GM18498 (cell line): ENCODE measurements at regions not wholly inside any gene's neighbourhood (a gene's known extent, or its start where the extent isn't known, plus 50 kb on each side); places are given as distances from the start of the nearest gene placed in this dataset.
A peak's percentile ranks its signal among the peaks of the same experiment; 100 is the strongest.

ENCODE experiments used
- ATAC-seq: cut with Tn5 transposase; IDR thresholded peaks from one replicate; pipeline ENCODE4 v1.9.1; 2021; ENCODE audit warnings: mild to moderate bottlenecking, moderate library complexity; ENCODE audit not compliant: unreplicated experiment

DNA sequence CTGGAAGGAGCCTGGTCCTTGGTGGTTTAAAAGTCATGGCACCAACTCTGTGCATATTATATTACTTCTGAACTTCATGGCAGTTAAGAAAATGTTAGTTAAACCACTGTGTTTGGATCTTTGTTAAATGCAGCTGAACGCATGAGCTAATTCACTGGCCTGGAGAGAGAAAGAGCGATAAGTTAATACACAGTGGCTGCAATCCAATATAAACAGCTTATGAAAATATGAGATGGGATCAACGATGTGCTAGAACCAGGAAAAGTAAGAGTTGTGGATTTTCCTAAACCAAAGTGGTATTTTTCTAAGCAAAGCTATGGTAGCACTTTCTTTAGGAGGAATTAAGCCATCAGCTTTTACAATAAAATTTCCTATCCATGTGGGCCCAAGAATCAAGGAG lies 326.7 kb downstream of the MTX2 start:
- no peak for ATAC-seq

DNA sequence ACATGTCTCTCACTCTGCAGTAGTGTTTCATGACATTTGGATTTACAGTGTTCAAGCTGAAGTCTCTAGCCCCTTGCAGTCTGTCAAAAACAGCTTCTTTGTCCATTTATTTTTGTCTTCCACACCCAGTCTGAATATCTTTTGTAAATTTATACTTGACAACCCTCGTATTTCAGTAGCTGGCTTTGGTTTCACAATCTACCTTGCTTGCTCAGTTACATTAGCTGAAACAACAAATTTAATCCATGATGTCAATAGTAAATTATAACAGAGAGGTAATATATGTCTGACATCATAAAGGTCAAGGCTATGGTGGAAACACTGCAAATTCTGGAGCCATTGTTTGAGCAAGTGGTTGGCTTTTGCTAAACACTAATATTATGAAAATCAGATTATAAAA lies 328.7 kb downstream of the MTX2 start:
- ATAC-seq: no peak

DNA sequence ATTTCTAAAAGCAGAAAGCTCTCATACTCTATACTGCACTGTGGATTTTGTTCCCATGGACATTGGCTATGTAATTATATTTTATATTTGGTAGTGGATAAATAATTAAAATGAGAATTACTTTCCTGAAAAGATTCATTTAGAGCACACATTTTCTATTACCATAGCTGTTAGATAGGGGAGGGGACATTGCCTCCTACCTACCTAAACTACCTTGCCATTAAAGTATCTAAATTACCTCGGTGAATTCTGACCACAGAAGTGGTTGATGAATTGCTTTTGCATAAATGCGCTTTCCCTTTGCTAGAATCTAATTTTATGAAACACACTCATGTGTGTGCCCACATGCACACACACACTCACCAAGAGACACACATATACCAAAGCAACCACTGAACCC lies 329.1 kb downstream of the MTX2 start:
- no peak for ATAC-seq

DNA sequence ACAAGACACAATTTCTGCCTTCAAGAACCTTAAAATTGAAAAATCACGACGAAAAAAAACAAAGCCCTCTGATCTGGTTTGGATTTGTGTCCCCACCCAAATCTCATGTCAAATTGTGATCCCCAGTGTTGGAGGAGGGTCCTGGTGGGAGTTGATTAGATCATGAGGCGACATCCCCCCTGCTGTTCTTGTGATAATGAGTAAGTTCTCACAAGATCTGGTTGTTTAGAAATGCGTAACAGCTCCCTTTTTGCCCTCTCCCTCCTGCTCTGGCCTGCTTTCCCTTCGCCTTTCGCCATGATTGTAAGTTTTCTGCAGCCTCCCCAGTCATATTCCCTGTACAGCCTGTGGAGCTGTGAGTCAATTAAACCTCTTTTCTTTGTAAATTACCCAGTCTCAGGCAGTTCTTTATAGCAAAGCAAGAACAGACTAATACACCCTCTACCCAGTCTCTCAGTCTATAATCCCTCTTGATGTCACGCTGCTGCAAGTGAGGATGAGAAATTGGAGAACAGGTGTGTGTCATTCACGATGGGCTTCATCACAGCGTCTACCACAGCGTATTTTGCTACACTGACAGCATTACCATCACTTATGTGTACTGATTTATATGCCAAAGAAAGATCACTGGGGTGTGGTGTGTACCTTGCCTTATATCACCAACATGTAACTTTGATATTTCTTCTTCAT lies 330.7 kb downstream of the MTX2 start:
- no peak for ATAC-seq

DNA sequence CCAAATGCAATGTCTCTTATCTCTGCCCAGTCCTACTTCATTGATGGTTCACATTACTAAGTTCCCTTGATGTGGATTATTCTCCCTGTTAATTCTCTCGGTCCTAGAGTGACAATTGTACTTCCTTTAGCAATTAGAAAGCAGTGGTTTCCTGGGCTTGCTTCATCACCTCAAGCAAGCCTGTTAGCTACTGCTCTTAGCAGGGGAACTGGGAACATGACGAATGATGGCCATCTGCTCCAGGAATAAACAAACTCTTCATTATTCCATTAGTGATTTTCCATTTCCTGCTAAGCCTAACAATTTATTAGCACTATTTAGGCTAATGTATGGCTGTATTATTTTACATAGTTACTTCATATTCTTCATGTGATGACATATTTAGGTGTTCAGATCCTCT lies 331.8 kb downstream of the MTX2 start:
- ATAC-seq: no peak

DNA sequence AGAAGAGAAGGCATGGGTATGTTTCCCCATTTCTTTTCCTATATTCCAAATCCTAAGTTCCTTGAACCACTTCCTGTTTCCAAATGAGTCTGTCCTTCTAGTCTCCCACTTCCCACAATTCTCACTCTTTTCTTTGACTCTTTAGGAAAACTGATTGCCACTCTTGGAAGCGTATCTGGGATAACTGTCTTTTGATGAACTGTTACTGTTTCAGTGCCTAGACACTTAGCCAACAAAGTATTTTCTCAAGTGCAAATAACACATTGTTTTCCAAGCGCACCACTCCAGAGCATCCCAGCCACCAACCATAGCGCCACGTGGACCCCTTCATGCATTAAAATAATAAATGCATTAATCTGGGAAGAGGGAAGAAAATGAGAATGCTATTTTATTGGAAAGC lies 342.8 kb downstream of the MTX2 start:
- ATAC-seq: no peak

DNA sequence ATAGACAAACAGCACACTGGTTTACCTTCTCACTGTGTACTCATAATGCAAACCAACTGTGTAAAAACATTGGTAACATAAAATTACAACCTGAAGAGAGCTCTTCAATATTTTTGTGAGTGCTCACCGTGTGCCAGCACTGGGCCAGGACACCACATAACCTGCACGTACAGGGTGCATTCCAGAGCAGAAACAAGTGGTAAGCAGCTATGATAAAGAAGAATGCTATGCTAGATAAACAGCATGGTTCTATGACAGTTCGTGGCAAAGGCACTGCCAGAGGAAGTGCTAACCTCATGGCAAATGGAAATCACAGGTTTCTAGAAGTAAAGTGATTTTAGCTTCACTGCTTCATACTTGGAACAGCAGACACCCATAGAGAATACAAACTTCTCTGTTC lies 343.5 kb downstream of the MTX2 start:
- ATAC-seq: no peak

DNA sequence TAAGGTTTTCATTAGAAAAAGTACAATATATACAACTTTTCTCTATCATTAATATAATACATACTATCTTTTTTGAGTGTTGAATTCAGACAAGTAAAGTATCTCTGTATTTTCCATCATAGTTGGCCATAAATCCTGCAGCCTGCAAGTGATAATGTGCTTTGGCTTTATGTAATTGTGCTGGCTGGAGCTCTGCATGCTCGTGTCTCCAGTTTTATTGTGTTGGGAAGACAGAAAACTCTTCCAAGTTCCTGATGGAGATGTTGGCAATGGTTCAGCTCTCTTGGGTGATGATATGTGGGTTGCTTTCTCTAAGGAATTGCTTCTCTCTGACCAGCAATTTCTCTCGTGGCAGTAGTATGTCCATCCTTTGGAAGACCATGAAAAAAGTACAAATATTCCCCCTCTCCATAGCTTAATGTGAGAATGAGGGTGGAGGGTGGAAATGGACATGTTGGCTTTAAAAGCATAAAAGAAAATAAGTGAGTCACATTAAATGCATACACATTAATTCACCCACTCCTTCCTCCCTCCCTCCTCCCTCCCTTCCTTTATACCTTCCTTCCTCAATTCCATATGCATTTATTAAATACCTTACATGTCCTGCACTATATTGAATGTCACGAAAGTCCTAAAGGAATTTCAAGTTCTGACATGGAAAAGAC lies 344.2 kb downstream of the MTX2 start:
- ATAC-seq: no peak

DNA sequence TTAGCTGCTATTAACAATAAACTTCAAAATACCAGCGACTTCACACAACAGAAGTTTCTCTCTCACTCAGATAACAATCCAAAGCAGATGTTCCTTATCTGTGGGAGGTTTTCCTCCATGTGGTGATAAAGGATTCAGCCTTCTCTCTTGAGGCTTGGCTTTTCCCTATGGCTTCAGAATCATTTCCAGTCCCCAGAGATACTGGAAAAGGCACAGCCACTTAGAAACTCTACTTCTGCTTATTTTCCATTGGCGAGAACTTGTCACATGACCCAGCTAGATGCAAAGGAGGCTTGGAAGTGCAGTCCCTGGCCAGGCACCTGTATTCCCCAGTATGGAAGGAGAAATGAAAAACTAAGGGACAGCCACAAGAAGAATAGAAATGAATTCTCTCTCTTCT lies 344.8 kb downstream of the MTX2 start:
- no peak for ATAC-seq

DNA sequence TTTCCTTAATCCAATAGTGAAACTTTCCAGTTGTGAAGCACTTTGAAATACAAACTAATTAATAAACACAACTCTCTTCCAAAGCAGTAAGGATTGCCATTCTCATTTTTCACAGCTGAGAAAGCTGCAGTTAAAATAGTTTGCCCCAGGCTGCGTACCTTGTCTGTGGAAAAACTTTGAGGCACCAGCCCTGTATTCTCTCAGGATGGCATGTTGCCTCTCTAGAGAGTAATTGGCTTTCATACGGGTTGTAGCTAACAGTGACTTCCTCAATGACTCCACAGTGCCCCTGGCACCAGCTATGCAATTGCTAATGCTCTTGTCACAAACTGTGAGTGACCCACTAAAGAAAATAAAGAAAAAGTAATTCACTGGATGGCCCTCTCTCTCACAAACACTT lies 345.7 kb downstream of the MTX2 start:
- no peak for ATAC-seq

DNA sequence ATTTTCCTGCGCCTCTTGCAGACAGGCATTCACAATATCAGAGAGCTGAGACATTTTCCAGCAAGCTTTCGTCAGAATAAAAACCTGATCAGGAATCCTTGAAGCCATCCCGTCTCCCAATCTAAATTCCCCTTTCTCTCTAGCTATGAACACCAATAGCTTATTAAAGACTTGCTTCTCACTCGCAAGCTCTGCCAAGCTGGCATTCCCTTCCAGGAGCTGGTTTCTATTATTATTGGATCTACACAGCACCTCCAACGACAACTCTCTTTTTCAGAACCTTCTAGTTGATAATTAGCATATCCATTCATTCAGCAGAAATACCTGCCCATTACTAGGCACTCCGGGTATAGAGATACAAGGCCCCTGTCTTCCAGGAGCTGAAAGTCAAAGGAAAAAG lies 350.3 kb downstream of the MTX2 start:
- ATAC-seq: no peak

DNA sequence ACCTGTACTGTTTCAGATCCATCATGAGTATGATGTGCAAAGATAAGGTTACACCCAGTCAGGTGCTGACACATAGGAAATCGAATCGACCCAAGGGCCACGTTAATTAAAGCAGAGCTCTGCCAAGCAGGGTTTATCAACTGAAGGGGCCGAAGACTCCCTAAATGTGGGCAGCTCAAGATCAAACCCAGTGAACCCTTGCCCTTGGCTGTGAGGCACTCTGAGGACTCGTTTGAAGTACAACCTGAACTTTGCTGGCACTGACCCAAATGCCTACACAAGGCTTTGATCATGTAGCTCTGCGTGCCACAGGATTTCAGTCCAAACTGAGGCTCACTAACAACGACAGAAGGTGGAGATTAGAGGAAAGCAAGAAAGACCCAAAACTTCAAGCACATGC lies 352.1 kb downstream of the MTX2 start:
- ATAC-seq: no peak

DNA sequence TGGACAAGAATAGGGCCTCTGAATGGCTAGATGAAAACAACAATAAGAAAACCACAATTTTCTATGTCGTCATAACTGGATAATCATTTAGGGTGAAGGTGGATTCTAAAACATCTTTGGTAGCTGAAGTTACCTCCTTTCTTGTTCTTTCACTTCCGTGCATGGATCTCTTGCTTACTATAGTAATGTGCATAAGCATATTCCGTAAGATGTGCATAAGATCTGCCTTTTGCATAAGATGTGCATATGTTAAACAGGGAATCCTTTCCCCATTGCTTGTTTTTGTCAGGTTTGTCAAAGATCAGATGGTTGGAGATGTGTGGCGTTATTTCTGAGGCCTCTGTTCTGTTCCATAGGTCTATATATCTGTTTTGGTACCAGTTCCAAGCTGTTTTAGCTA lies 353.6 kb downstream of the MTX2 start:
- ATAC-seq: no peak

DNA sequence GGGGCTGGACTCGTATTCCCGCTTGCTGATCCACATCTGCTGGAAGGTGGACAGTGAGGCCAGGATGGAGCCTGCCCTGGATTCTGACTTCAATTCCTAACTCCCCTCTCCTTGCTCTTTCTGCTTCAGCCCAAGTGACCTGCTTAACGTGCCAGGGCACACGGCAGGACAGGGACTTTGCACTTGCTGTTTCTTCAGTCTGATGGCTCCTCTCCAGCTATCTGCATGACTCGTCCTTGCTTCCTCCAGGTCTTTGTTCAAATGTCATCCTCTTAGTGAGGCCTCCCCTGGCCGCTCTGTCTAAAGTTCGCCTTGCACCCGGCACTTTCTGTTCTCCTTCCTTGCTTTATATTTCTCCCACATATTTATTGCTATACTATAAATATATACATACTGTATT lies 357.6 kb downstream of the MTX2 start:
- no peak for ATAC-seq

DNA sequence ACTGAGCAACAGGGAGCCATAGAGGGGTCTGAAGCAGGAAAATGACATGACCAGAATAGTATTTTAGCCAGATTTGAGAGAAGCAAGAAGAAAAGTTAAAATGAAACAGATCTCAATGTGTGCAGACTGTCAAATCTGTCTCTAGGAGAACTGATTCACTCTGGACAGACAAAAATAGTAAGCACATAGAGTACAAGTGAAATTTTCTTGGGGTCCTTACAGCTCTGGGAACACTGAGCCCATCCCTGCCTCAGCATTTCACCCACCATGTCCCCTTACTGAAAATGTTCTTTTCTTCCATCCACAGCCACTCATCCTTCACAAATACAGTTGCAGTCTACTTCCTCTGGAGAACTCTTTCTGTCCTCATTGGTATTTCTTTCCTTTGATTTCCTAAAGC lies 359.2 kb downstream of the MTX2 start:
- ATAC-seq: no peak

DNA sequence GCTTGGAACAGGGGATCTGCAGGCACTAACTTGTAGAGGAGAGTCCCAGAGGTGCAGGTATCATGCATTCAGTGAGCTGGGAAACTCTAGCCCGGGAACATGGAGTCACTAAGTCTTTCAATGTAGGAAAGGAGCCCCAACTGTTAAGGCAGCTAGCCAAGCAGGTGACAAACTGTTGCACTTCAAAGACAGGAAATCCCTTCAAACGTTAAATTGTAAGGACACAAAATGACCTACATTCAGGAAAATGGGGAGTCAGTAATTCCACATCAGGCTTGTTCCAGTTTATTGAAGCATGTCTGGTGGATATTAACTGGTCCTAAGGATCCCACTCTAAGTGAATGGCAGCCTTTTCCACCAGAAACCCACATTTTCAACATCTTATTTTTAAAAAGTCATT lies 364.5 kb downstream of the MTX2 start:
- no peak for ATAC-seq

DNA sequence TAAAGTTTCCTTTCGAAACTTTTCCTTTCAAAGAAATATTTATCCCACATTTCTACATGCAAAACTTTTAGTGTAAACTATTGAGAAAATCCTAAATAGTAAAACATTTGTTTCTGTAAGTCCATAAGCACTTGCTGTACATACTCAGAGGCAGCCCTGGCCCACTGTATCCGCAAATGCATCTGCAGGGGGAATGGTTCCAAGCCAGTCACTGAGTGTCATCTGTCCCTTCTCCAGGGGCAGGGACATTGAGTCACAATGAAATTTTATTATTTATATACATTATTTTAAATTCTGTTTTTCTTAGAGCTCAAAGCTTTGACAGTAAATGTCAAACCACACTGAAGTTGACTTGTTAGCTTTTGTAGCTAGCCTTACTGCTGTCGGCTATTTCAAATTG lies 367.2 kb downstream of the MTX2 start:
- ATAC-seq: no peak

DNA sequence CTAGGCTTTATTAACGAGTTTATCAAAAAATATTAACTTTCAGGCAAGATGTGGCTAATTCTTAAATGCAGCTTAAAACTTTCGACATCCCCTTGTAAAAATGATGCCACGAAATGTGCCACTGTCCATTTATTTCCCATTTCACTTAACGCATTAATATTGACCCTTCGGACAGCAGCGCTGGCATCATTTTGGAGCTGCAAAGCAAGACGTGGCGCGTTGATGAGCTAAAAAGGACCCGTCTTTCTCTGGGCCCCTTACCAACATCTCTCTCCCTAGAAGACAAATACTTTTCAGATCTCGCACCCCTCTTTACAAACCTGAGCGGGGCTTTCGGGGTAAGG lies 367.9 kb downstream of the MTX2 start:
- no peak for ATAC-seq

DNA sequence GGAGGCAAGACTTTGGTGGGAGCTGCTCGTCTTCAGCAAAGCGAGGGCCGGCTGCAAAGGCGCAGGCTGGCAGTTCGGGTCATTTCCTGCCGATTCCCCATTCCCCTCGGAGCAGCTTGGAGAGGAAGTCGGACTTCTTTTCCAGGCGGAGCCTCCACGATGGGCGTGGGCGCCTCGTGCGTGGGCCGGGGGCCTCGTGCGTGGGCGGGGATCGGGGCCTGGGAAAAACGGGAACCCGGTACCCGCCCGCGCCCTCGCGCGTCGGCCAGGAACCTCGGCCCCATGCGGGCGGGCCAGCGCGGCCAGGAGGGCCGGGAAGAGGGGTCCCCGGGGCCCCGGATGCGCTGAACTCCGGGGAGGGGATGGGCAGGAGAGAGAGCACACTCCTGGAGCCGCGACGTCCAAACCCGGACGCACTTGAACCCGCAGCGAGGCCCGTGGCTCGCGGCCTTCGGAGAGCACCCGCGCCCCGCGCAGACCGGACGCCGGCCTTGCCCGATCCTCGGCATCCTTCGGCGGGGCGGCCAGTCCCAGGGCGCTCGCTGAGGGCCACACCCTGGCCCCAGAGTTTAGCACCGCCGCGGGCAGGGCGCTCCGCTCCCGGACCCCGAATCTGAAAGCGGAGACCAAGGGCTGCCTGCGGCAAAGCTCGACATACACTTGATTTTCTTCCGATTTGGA lies 368.4 kb downstream of the MTX2 start:
- ATAC-seq: peak; percentile 39

DNA sequence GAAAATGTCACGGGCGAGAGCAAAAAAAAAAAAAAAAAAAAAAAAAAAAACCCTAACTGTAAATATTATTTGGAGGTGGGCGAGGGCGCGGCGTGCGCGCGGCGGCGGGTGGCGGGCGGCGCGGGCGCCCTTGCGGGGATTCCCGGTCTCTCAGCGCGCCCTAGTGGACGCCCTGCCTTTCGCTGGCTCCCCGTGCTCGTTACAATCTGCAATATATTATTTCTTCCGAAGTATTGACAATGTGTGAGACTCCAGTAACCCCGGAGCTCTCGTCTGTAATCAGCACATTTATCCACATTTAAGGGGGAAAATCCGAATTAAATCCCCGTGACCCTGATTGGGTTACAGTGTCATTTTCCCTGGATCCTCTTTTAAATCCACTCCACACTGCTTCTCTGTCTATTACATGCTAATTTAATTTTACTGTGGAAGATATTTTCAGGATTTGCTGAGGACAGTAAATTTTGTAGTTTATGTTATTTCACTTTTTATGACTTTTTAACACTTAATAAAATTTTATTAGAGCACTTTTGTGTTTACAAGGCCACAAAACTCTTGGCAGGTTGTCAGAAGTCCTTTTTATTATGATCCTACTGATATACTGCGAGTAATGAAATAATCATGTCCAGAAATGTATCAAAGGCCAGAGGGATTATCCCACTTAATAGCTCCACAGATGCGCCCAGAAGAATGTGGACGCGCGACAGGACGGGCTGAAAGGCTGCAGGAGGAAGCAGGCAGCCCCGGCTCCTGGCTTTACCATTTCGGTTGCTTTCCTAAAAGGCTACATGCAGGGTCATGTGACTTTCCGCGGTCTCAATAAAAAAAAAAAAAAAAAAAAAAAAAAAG lies 369.1 kb downstream of the MTX2 start:
- peak; percentile 92 for ATAC-seq

DNA sequence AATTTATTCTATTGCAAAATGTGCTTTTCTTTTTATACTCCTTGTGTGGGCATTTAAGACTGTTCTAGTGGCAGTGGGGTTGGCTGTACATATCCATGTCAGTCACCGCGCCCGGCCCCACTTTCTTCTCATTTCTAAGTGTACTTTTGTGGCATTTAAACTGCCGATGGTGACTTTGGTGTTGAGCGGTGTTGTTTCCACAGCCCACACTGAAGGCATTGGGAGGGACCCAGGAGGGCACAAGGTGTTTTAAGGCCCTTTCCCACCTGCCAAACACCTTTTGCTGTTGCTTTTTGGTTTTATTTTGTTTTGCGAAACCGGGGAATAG lies 369.7 kb downstream of the MTX2 start:
- ATAC-seq: no peak

DNA sequence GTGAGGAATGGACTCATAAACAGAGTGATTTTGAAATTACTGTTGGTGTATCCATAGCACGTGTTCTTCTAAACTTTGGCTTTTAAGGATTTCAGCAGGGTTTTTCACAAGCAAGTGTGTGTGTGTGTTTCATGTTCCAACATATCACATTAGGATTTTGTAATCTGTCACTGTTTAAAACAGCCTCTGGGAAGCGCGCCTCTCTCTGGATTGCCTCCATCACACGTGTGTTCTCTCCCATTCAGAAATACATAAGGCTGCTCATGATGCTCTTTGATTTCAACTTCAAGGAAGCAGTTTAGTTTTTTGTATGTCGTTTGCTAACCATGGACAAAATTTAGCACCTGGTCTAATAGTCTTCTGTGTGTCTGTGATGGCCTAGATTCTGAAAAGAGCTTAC lies 370.4 kb downstream of the MTX2 start:
- ATAC-seq: no peak
